GM12891 (cell line): ENCODE measurements at regions not wholly inside any gene's neighbourhood (a gene's known extent, or its start where the extent isn't known, plus 50 kb on each side); places are given as distances from the start of the nearest gene placed in this dataset.

Experiments used
- POLR2A ChIP-seq: IDR thresholded peaks from 2 replicates; pipeline ENCODE4 v1.6.1; 2011; ENCODE audit warnings: low read depth, low read length, control low read depth
- POLR2AphosphoS5 ChIP-seq: IDR thresholded peaks from 2 replicates; pipeline ENCODE4 v1.6.1; 2011; ENCODE audit warnings: low read depth, low read length, control low read depth
- POU2F2 ChIP-seq: IDR thresholded peaks from 2 replicates; pipeline ENCODE4 v1.6.1; 2011; ENCODE audit warnings: low read depth, mild to moderate bottlenecking, control low read depth, low read length, moderate library complexity

DNA sequence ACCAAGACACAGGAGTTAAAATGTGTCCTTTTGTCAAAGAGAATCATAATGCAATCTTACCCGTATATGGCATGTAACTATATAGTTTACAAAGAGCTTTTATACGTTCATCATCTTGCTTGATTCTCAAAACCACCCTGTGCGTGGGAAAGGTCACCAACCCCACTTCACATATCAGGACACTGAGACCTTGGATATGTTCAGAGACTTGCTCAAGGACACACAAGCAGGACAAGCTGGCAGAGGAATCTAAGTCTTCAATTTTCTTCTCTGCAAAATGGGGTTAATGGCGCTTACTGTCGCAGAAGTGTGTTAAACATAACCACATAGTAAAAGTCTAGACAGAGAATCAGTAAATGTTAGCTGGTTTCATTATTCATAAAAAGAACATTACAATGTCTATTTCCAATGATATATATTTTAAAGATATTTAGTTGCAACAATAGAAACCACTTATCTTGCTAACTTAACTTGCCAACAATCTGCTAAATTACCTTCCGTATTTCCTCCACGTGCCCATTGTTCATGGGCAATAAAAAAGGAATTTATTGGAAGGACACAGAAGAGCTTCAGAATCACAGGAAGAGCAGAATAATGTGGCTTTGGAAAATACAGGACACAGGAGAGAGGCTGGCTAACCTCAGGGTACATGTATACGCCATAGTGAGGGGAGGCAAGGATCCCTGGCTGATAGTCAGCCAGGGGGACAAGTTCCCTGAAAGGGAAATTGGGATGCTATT is 64.6 kb upstream of the TAPT1 start:
- no peak for TF ChIP-seq POLR2AphosphoS5
- TF ChIP-seq POLR2A: no peak
- no peak for TF ChIP-seq POU2F2
